ENCODE measurements at regions not wholly inside any gene's neighbourhood (a gene's known extent, or its start where the extent isn't known, plus 50 kb on each side); places are given as distances from the start of the nearest gene placed in this dataset.
"Not testable (repeated sequence)": the region's sequence is repeated elsewhere in the genome, so short reads cannot be mapped to it uniquely, and the experiment has no call there.

DNA sequence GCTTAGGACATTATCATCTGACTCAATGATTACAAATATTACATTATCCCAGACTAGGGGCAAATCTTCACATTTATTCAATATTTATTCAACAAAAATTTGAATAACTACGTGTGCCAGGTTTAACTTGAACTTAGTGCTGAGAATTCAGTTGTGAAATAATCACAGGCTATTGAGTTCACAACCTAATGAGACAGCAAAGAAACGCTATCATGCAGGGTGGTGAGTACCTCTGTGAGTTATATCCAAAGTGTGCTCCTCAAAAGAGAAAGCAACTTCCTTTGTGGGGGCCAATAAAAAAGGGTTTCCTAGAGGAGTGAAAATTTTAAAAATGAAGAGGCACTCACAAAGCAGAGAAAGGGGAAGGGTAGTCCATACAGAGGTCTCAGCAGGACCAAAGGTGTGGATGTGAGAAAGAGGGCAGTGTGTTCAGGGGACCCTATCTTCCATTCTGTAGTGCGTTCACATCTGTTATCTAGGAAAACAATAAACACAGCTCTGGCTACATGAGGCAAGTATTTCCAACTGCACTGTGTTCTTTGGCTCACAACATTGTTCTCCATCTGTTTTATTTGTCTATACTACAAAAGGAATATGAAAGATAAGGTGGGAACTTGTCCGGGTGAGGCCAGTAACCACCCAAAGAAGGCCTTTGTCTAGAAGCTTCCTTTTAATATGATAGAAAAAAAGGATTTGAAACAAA, 155.4 kb upstream of the MARCKS start:
- no peak for DNase-seq (ENCODE audit: low read depth)

GRCh38 chr6:113707194-113707593, 150.0 kb upstream of the MARCKS start:
- no peak for DNase-seq (ENCODE audit: low read depth)

GRCh38 chr6:113709936-113710509, 147.1 kb upstream of the MARCKS start:
- no peak for DNase-seq (ENCODE audit: low read depth)

GRCh38 chr6:113713665-113714064, 143.5 kb upstream of the MARCKS start:
- no peak for DNase-seq (ENCODE audit: low read depth)

GRCh38 chr6:113718588-113718987, 138.6 kb upstream of the MARCKS start:
- DNase-seq (ENCODE audit: low read depth): no peak

DNA sequence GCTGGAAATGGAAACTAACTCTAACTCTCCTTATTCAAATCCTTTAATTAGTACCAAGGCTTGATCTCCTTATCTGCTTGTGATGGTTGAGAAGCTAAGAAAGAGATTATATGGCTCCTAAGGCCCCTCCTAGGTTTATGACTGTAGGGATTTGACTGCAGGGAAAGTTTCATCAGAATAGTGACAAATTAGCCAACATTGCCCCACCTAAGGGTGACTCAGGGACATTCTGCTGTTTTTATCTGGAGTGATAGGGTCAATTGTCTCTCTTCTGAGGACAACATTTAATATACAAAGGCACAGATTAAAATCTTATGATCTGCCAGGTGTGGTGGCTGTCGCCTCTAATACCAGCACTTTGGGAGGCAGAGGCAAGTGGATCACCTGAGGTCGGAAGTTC, 138.1 kb upstream of the MARCKS start:
- no peak for DNase-seq (ENCODE audit: low read depth)

DNA sequence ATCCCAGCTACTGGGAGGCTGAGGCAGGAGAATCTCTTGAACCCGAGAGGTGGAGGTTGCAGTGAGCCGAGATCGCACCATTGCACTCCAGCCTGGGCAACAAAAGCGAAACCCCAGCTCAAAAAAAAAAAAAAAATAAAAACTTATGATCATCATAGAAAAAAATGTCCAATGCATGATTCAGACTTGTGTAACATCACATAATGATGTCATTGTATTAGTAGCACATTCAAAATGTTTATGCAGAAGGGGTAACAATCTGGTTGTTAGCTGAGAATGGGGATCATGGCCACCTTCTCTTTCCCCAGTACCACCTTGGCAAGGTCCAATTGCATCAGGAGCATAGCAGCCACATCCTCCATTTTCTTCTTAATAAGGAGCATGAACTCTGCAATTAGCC, 137.6 kb upstream of the MARCKS start:
- no peak for DNase-seq (ENCODE audit: low read depth)

DNA sequence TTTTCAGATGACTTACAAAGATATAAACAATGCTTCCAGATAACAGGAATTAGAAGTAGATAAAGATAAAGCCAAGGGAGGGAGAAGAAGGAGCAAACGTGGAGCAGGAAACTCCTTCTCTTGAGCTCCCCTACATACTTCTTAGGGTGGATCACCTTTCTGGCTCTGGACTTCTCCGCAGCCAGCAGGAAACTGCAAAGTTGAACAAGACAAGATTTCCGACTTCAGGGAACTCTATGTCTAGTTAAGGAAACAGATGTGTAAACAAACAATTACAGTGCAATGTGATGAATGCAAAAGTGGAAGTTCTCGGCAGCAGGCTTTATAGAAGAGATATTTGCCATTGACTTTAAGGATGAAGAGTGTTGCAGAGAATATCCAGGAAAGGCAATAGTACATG, 134.0 kb upstream of the MARCKS start:
- DNase-seq (ENCODE audit: low read depth): no peak

DNA sequence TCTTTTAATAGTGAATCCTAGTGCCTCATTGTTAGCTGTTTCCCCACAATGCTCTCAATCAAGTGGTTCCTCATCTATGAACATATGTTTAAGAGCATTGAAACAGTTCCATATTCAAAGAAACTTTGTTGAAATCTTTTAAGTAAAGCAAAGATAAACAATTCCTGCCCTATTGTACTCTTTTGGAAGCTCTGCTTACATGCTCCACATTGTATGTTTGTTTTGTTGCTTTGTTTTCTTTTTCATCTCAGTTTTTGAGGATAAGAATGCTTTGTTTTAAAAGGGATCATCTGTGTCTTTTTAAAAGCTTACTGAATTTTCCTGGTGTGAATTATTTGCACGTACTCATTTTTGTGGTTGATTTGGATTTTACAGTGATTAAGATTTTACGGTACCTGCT, 132.2 kb upstream of the MARCKS start:
- not testable (repeated sequence) for DNase-seq (ENCODE audit: low read depth)

DNA sequence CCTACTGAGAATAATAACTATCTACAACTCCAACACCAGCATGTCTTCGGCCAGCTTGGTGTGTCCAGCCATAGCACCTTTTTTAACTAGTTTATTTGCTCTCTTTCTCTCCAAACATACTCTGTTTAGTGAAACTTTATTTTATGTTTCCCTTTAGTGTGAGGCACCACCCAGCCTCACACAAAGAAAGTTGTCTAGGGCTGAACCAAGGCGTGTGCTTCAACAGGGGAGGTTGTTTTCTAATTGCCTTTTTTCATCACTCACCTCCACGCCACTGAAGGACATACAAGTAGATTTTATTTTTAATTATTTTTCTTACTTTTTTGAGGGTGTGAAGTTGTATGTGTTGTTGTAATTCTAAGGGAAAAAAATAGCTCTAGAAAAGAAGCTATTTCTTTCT, 125.6 kb upstream of the MARCKS start:
- DNase-seq (ENCODE audit: low read depth): no peak

DNA sequence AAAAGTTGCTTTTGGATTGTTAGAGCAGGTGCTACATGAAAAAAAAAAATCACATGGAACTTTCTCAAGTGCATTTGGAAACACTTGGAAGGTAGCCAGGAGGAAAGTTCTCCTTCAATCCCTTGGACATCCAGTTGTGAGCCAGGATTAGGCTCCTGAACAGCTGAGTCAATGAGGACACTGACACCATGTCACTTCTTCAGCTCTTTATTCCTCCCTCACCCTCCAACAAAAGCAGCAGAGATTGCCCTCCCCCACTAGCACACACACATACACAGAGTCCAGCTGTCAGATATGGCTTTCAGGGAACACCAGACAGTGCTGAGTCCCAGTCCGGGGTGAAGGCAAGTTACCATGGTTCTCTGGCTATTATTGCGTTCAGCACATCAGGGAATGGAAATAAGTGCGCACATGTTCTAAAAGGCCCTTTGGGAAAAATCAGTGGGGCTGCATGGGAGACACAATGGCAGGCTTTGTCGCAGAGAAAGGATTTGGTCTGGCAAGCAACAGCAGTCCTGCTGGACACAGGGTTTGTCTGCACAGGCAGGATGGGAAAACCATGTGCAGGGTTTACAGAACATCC, 124.7 kb upstream of the MARCKS start:
- no peak for DNase-seq (ENCODE audit: low read depth)

GRCh38 chr6:113733381-113733780, 123.8 kb upstream of the MARCKS start:
- no peak for DNase-seq (ENCODE audit: low read depth)

GRCh38 chr6:113734982-113735381, 122.2 kb upstream of the MARCKS start:
- no peak for DNase-seq (ENCODE audit: low read depth)

DNA sequence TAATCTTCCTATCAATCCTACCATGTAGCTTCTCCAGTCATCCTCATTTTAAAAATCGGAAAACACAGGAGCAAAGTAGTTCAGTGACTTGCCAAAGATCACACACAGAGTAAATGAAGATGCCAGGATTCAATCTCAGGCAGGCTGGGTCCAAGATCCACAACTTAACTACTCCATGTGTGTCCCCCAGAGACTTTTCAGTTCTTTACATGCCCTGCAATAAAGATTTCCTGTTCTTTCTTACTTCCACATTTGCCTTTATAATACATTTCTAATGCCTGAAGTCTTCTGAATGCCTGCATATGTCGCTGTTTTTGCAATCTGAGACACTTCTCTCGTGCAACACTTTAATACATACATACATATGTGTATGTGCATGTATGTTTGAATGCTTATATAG, 121.7 kb upstream of the MARCKS start:
- no peak for DNase-seq (ENCODE audit: low read depth)

DNA sequence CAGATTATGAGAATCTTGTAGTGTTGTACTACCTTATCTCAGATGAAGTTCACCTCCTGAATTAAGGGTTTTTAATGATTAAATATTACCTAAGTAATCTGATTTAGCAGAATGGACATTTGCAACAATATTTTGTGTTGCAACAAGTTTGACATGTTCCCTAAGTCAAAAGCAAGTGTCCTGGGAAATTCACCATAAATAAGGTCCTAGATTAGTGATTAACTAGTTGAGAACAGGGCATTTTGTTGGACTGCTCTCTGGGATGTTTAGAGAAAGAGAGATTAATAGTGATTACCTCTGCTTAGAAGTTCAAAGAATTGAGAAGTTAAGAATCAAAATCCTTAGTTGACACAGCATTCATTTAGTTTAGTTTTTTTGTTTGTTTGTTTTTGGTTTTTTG, 120.2 kb upstream of the MARCKS start:
- no peak for DNase-seq (ENCODE audit: low read depth)

- DNase-seq (ENCODE audit: low read depth): no peak
Measured at GRCh38 chr6:113739041-113739655, 118.0 kb upstream of the MARCKS start.

- DNase-seq (ENCODE audit: low read depth): no peak
Measured at GRCh38 chr6:113741651-113742050, 115.5 kb upstream of the MARCKS start.

DNA sequence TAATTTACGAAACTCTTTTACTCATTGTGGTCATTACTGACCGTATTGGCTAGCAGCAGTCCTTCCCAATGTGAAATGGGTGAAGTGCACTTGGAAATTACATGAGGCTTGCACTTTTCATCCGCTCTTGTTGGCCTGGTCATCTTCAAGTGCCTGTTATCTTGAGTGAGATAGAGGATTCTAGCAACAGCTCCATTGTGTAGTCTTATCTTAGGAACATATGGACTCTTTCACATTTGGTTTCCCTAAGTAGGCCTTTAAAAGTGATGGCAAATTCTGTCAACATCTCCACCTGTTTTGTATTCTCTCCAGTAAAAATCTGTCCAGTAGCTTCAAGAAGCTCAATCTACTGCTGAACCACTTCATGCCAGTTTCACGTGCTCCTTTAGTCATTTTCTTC, 114.8 kb upstream of the MARCKS start:
- no peak for DNase-seq (ENCODE audit: low read depth)

DNA sequence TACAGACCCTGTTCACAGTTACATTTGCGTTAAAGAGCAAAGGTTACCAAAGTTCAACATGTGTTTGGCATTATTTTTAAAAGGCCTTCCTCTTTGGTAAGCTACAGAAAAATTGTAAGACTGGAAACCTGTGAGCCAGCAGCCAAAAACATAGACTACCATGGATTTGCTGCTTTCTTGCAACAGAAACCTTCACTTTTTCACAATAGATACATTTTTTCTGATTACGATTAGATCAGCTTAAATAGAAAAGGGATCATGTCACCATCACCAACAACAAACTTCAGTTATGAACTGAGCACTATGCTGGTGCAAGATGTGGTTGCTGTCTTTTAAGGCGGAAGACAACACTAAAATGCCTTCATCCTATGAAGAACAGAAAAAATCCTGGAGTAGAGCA, 112.3 kb upstream of the MARCKS start:
- no peak for DNase-seq (ENCODE audit: low read depth)

GRCh38 chr6:113750151-113750855, 106.8 kb upstream of the MARCKS start:
- DNase-seq (ENCODE audit: low read depth): no peak

- DNase-seq (ENCODE audit: low read depth): no peak
Measured at GRCh38 chr6:113754291-113754690, 102.9 kb upstream of the MARCKS start.

DNA sequence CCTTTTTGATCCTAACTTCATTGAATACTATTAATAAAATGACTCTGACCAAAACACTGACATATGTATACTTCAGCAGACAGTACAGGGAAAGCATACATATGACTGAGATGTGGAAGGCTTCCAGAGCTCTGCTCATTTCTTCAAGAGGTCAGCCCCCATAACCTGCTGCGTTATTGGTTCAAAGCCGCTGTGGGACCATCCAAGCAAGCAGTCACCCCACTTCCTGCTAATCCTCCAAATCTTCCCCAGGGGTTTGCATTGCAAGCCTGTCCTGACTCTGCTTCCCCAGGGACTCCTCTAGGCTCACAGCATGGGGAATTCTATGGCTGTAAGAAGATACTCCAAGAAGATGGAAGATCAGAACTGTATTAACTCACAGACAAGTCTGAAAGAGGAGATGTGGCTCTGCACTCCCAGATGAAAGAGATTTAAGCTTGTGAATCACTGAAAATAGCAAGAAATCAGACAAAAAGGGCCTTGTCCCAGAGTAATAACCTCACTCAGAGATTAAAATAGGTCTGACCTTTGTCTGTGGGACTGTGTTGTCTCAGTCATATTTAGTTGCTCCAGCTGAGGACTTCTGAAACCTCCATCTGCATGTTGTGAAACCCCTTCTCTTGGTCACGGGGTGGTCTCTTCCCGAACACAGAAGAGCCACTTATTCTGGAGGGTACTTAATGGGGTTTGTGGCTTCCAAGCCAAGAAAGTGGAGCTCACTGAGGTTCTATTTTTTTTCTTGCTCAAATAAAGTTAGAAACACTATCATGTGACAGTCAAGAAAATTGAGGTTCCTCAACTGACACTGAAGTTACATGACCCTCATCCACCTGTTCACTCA, 101.5 kb upstream of the MARCKS start:
- DNase-seq (ENCODE audit: low read depth): no peak
